NB4 (cell line): ENCODE measurements at regions not wholly inside any gene's neighbourhood (a gene's known extent, or its start where the extent isn't known, plus 50 kb on each side); places are given as distances from the start of the nearest gene placed in this dataset.
"Not testable (repeated sequence)": the region's sequence is repeated elsewhere in the genome, so short reads cannot be mapped to it uniquely, and the experiment has no call there.

Experiments used
- DNase-seq: peaks from one replicate; pipeline ENCODE4 v3.0.0; 2010; ENCODE audit warnings: low read depth
- H3K4me3 ChIP-seq: one replicate; pipeline ENCODE4 v1.5.1; 2011; ENCODE audit warnings: mild to moderate bottlenecking, low read depth, low read length, moderate library complexity
- MYC ChIP-seq: IDR thresholded peaks from 2 replicates; pipeline ENCODE4 v1.6.1; 2011; ENCODE audit warnings: low read depth, low read length
- POLR2A ChIP-seq: IDR thresholded peaks from 2 replicates; pipeline ENCODE4 v1.6.1; 2011; ENCODE audit warnings: mild to moderate bottlenecking; ENCODE audit not compliant: insufficient read length; ENCODE audit errors: extremely low read depth
- TF ChIP-seq, protein P1 (sequence below): IDR thresholded peaks from 2 replicates; pipeline ENCODE4 v1.6.1; 2011; ENCODE audit warnings: low read depth, low read length
- TF ChIP-seq, protein P2 (sequence below): IDR thresholded peaks from one replicate; pipeline ENCODE4 v1.5.1; 2012; ENCODE audit warnings: low read depth, low read length

DNA sequence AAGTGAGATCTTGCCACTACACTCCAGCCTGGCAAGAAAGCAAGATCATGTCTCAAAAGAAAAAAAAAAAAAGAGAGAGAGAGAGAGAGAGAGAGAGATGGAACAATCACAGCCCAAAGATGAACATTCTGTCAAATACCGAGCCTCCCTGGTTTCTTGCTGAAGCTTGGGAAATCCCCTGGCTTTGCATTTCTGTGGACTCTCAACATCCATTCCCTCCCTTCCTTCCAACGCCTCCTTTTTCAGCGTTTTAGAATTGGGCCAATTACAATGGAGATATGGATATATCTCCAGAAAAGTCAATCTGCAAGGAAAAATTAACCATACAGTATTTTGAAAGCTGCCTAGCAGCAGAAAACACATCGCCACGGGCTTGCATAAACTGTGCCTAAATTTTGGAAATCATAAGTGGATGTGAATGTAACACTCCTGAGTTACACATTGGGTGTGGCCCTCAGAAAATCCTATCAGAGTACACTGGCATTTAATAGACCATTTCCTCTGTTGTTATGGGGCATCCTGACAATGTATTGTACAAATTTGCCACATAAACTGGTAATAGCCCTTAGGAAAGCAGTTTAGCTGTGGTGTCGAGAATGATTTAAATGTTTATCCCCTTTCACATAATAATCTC, 67.2 kb upstream of the PHLPP1 start:
- TF ChIP-seq, protein P1, sequence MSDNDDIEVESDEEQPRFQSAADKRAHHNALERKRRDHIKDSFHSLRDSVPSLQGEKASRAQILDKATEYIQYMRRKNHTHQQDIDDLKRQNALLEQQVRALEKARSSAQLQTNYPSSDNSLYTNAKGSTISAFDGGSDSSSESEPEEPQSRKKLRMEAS = no peak
- no peak for TF ChIP-seq POLR2A
- no peak for DNase-seq
- H3K4me3 ChIP-seq = no peak overlapping the region

DNA sequence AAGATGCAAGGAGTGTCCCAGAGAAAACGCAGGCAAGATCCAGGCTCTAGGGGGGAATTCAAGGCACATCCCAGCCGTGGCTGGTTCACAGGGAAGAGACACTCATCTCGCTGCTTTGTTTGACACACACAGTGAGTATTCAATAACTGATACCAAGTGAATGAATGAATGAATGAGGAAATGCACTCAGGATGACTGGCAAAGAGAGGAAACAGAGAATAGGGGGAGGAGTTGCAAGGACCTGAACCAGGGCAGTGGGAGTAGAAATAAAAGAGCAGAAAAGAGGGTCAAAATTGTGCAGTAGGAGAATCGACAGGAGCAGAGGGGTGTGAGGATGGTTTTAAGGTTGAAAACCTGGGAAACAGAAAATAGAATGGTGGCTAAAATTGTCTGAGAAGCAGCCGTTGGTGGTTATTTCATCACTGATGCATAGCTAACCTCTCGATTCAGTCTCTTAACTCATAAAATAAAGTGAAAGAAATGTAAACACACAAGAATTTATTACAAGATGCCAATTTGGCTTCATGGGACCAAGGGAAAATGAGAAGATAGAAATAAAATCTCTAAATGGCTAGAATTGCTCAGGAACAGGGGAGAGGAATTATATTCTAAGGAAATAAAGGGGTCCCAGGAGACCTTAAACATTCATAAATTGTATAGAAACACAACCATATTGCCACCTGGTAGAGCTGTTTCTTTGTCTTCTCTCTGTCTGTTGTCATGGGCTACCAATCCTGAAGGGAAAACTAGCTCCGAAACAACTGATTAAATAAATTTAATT, 63.9 kb upstream of the PHLPP1 start:
- no peak overlapping the region for H3K4me3 ChIP-seq
- no peak for DNase-seq
- TF ChIP-seq MYC (no peak), POLR2A (no peak)
- TF ChIP-seq, protein P2, sequence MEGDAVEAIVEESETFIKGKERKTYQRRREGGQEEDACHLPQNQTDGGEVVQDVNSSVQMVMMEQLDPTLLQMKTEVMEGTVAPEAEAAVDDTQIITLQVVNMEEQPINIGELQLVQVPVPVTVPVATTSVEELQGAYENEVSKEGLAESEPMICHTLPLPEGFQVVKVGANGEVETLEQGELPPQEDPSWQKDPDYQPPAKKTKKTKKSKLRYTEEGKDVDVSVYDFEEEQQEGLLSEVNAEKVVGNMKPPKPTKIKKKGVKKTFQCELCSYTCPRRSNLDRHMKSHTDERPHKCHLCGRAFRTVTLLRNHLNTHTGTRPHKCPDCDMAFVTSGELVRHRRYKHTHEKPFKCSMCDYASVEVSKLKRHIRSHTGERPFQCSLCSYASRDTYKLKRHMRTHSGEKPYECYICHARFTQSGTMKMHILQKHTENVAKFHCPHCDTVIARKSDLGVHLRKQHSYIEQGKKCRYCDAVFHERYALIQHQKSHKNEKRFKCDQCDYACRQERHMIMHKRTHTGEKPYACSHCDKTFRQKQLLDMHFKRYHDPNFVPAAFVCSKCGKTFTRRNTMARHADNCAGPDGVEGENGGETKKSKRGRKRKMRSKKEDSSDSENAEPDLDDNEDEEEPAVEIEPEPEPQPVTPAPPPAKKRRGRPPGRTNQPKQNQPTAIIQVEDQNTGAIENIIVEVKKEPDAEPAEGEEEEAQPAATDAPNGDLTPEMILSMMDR = no peak
- TF ChIP-seq, protein P1 = no peak

DNA sequence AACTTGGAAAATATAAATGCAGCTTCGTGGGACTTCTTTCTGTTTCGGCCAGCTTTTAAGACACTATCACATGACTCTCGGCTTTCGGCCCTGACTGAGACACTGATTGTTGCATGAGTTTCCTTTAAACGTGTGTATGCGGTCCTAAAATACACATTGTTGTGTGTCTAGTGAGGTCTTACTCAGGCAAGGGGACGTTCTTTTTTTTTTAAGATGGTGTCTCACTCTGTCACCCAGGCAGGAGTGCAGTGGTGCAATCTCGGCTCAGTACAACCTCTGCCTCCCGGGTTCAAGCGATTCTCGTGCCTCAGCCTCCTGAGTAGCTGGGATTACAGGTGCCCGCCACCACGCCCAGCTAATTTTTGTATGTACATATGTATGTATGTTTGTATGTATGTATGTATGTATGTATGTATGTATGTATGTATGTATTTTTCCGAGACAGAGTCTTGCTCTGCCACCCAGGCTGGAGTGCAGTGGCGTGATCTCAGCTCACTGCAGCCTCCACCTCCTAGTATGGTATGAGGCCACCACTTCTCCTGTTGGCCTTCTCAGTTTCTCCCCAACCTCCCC, 63.2 kb upstream of the PHLPP1 start:
- H3K4me3 ChIP-seq, DNase-seq: not testable (repeated sequence)

DNA sequence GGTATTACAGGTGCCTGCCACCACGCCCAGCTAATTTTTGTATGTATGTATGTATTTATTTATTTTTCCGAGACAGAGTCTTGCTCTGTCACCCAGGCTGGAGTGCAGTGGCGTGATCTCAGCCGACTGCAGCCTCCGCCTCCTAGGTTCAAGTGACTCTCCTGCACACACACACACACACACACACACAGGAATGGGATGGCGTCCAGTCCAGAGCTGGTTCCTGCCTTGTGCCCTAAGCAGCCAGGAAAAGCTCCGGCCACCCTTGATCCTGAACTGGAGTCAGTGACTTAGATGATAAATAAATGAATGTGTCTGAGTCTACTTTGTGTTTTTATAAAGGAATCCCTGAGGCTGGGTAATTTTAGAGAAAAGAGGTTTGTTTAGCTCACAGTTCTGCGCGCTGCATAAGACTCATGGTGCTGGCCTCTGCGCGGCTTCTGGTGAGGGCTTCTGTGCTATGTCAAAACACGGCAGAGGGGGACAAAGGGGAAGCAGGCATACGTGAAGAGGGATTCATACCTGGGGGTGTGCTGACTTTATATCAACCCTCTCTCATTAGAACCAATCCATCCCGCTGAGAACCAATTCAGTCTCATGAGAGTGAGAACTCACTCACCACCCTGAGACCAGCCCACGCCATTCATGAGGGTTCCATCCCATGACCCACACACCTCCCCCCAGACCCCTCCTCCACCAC, 59.7 kb upstream of the PHLPP1 start:
- TF ChIP-seq POLR2A (no peak), MYC (no peak)
- TF ChIP-seq, protein P2 = no peak
- TF ChIP-seq, protein P1 = no peak
- no peak overlapping the region for H3K4me3 ChIP-seq
- no peak for DNase-seq

DNA sequence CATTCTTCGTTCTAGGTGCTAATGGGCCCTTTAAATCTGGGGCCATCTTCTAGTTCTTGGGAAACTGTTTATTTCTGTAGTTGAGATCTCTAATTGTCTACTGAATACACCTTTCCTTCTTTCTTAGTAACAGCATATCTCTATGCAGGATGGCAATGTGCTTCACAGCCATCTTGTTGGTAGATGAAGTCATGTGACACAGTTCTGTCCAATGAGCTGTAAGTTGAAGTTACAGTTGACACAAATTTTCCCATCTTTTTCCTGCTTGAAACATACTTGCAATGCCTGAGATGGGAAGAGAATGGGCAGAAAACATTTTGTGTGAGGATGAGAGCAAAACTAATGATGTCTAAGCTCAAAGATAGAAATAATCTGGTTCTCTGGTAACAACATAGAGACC, 57.3 kb upstream of the PHLPP1 start:
- TF ChIP-seq MYC (no peak), POLR2A (no peak)
- TF ChIP-seq, protein P1 = no peak
- TF ChIP-seq, protein P2 = no peak
- no peak overlapping the region for H3K4me3 ChIP-seq
- DNase-seq = no peak

DNA sequence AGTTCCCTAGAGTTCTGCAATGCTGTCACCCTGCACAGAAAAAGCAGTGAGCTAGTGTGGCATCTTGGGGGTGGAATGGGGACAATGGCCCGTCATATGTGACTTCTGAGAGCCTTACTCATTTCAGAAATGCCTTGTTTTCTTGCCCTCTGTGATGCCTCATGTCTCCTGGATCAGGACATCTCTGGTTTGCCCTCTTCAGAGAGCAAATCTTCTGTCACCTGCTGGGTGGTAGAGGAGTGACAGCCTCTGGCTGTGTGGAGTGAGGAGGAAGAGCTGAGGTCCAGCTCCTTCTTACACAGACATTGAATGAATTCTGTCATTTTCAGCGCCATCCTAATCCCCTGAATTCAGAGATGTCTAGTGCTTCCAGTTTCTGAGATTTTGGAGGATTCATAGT, 55.6 kb upstream of the PHLPP1 start:
- TF ChIP-seq MYC (no peak), POLR2A (no peak)
- TF ChIP-seq, protein P2 = no peak
- TF ChIP-seq, protein P1 = no peak
- H3K4me3 ChIP-seq = no peak overlapping the region
- DNase-seq = no peak
